Middle frontal gyrus (tissue), 1 donor: ENCODE measurements at regions not wholly inside any gene's neighbourhood (a gene's known extent, or its start where the extent isn't known, plus 50 kb on each side); places are given as distances from the start of the nearest gene placed in this dataset.

Source experiments
- DNase-seq: peaks from one replicate; pipeline ENCODE4 v3.0.0-alpha.2; 2015; ENCODE audit warnings: low spot score; ENCODE audit errors: extremely low spot score

GRCh38 chr2:120953066-120953756 lies 217.5 kb downstream of the GLI2 start:
- DNase-seq, result no peak

GRCh38 chr2:120953843-120954584 lies 218.3 kb downstream of the GLI2 start:
- DNase-seq, result peak; percentile 20

GRCh38 chr2:120954939-120955338 lies 219.3 kb downstream of the GLI2 start:
- no peak for DNase-seq

GRCh38 chr2:120955427-120955826 lies 219.8 kb downstream of the GLI2 start:
- no peak for DNase-seq

- no peak for DNase-seq
Observed at GRCh38 chr2:120956486-120957156, 221.0 kb downstream of the GLI2 start.

- no peak for DNase-seq
Observed at GRCh38 chr2:120957905-120958304, 222.2 kb downstream of the GLI2 start.

GRCh38 chr2:120958623-120959366 lies 223.1 kb downstream of the GLI2 start:
- DNase-seq, result no peak

- no peak for DNase-seq
Observed at GRCh38 chr2:120959426-120959825, 223.8 kb downstream of the GLI2 start.

- no peak for DNase-seq
Observed at GRCh38 chr2:120960770-120961366, 225.2 kb downstream of the GLI2 start.

GRCh38 chr2:120961396-120961795 lies 225.7 kb downstream of the GLI2 start:
- DNase-seq, result no peak

- no peak for DNase-seq
Observed at GRCh38 chr2:120963997-120964705, 228.5 kb downstream of the GLI2 start.

- DNase-seq, result no peak
Observed at GRCh38 chr2:120964819-120965218, 229.2 kb downstream of the GLI2 start.

- no peak for DNase-seq
Observed at GRCh38 chr2:120966510-120967254, 231.0 kb downstream of the GLI2 start.

GRCh38 chr2:120968307-120969015 lies 232.8 kb downstream of the GLI2 start:
- DNase-seq, result no peak

- DNase-seq, result no peak
Observed at GRCh38 chr2:120969613-120970355, 234.1 kb downstream of the GLI2 start.

- no peak for DNase-seq
Observed at GRCh38 chr2:120971866-120972265, 236.2 kb downstream of the GLI2 start.

- DNase-seq, result no peak
Observed at GRCh38 chr2:120972286-120972685, 236.6 kb downstream of the GLI2 start.

GRCh38 chr2:120973196-120973595 lies 237.5 kb downstream of the GLI2 start:
- no peak for DNase-seq

GRCh38 chr2:120974950-120975349 lies 239.3 kb downstream of the GLI2 start:
- DNase-seq, result no peak
